Fibroblast of lung (primary cell): ENCODE measurements at regions not wholly inside any gene's neighbourhood (a gene's known extent, or its start where the extent isn't known, plus 50 kb on each side); places are given as distances from the start of the nearest gene placed in this dataset.

ENCODE experiments used
- DNase-seq, 2 donors: peaks; one replicate each; pipeline versions ENCODE4 v3.0.0 to v3.0.0-alpha.2; 2010; ENCODE audit warnings: low read depth in 2 of 2
- H2AFZ ChIP-seq: 2 replicates; pipeline ENCODE4 v1.5.1; 2012; ENCODE audit warnings: low read length, control low read depth, inconsistent platforms
- H3K27ac ChIP-seq: 2 replicates; pipeline ENCODE4 v1.5.1; 2011; ENCODE audit warnings: low read length, control low read depth; ENCODE audit not compliant: insufficient read depth
- H3K27me3 ChIP-seq: 2 replicates; pipeline ENCODE4 v1.5.1; 2011; ENCODE audit warnings: mild to moderate bottlenecking, low read length; ENCODE audit not compliant: control insufficient read depth, insufficient read depth
- H3K36me3 ChIP-seq: 2 replicates; pipeline ENCODE4 v1.5.1; 2011; ENCODE audit warnings: low read length; ENCODE audit not compliant: control insufficient read depth, insufficient read depth
- H3K4me1 ChIP-seq: 2 replicates; pipeline ENCODE4 v1.5.1; 2011; ENCODE audit warnings: low read length; ENCODE audit not compliant: control insufficient read depth, insufficient read depth; ENCODE audit errors: extremely low read depth
- H3K4me2 ChIP-seq: 2 replicates; pipeline ENCODE4 v1.5.1; 2011; ENCODE audit warnings: low read length, control low read depth; ENCODE audit not compliant: insufficient read depth; ENCODE audit errors: extremely low read depth
- H3K4me3 ChIP-seq, 4 experiments: fragments of 200-600 bp in 1 of 4; sonication (generic) in 1 of 4; replicated peaks in 1 of 4; 2 replicates each; pipeline ENCODE4 v1.5.1; 2011 to 2016; ENCODE audit warnings: low read length in 4 of 4, low read depth in 3 of 4, mild to moderate bottlenecking in 3 of 4, control low read depth in 2 of 4, inconsistent platforms in 1 of 4, mixed read lengths in 1 of 4; ENCODE audit not compliant: insufficient read depth in 1 of 4; ENCODE audit errors: control extremely low read depth in 1 of 4
- H3K79me2 ChIP-seq: 2 replicates; pipeline ENCODE4 v1.5.1; 2012; ENCODE audit warnings: mild to moderate bottlenecking, low read length, inconsistent platforms; ENCODE audit not compliant: control insufficient read depth, insufficient read depth
- H3K9ac ChIP-seq: 2 replicates; pipeline ENCODE4 v1.5.1; 2011; ENCODE audit warnings: mild to moderate bottlenecking, low read length, control low read depth; ENCODE audit not compliant: insufficient read depth
- H3K9me3 ChIP-seq: 2 replicates; pipeline ENCODE4 v1.5.1; 2012; ENCODE audit warnings: low read depth, low read length; ENCODE audit not compliant: control insufficient read depth, insufficient read depth
- H4K20me1 ChIP-seq: 2 replicates; pipeline ENCODE4 v1.5.1; 2011; ENCODE audit warnings: low read length; ENCODE audit not compliant: control insufficient read depth, insufficient read depth; ENCODE audit errors: extremely low read depth
- CTCF ChIP-seq, 2 donors: IDR thresholded peaks in 1 of 2; conservative IDR thresholded peaks in 1 of 2; 1 replicate in 1 of 2; 2 replicates in 1 of 2; pipeline ENCODE4 v1.5.1; 2011 to 2012; ENCODE audit warnings: low read length in 2 of 2, control low read depth in 1 of 2, inconsistent platforms in 1 of 2, low read depth in 1 of 2, mild to moderate bottlenecking in 1 of 2
- EZH2 ChIP-seq: IDR thresholded peaks from 2 replicates; pipeline ENCODE4 v1.5.1; 2012; ENCODE audit warnings: low read length, control low read depth, mild to moderate bottlenecking; ENCODE audit errors: missing control alignments

- Histone ChIP-seq H3K27ac (no peak overlapping the region), H2AFZ (no peak overlapping the region), H3K9me3 (no peaks in the 10 kb centered on the region), H3K4me1 (no peaks in the 10 kb centered on the region), H3K79me2 (no peaks in the 10 kb centered on the region), H3K27me3 (no peaks in the 10 kb centered on the region), H3K4me3 (no peak overlapping the region), H3K4me2 (no peak overlapping the region), H4K20me1 (no peaks in the 10 kb centered on the region), H3K36me3 (no peaks in the 10 kb centered on the region), H3K9ac (no peak overlapping the region)
- TF ChIP-seq EZH2, result no peak
- TF ChIP-seq CTCF (conservative IDR thresholded peaks at IDR 0.05 in 1 of 2, IDR thresholded peaks at IDR 0.05 in 1 of 2; ENCODE audit: low read depth in 1 of 2, low read length in 2 of 2), result no peak
- no peak for DNase-seq
Observed at GRCh38 chr1:239169276-239169675, 217.1 kb upstream of the CHRM3 start.

GRCh38 chr1:239164451-239165180 is 221.8 kb upstream of the CHRM3 start:
- no peak overlapping the region for H2AFZ ChIP-seq
- peak in 1 of 2 donors; percentile 4 for DNase-seq
- TF ChIP-seq EZH2 (no peak), CTCF (conservative IDR thresholded peaks at IDR 0.05 in 1 of 2, IDR thresholded peaks at IDR 0.05 in 1 of 2; ENCODE audit: low read depth in 1 of 2, low read length in 2 of 2) (no peak)
- no peaks in the 10 kb centered on the region for H3K9me3 ChIP-seq
- H4K20me1 ChIP-seq, result no peaks in the 10 kb centered on the region
- H3K36me3 ChIP-seq, result no peaks in the 10 kb centered on the region
- H3K9ac ChIP-seq, result no peak overlapping the region
- no peaks in the 10 kb centered on the region for H3K27me3 ChIP-seq
- H3K27ac ChIP-seq, result no peak overlapping the region
- H3K4me2 ChIP-seq, result no peak overlapping the region
- no peak overlapping the region for H3K4me3 ChIP-seq
- H3K4me1 ChIP-seq, result no peaks in the 10 kb centered on the region
- no peaks in the 10 kb centered on the region for H3K79me2 ChIP-seq

GRCh38 chr1:239155466-239156091 is 230.8 kb upstream of the CHRM3 start:
- no peak overlapping the region for H3K27ac ChIP-seq
- H3K9me3 ChIP-seq, result no peaks in the 10 kb centered on the region
- DNase-seq, result no peak
- H3K9ac ChIP-seq, result no peak overlapping the region
- no peak overlapping the region for H3K4me3 ChIP-seq
- H3K27me3 ChIP-seq, result no peaks in the 10 kb centered on the region
- H3K4me1 ChIP-seq, result no peaks in the 10 kb centered on the region
- no peak overlapping the region for H2AFZ ChIP-seq
- H4K20me1 ChIP-seq, result no peaks in the 10 kb centered on the region
- no peak overlapping the region for H3K4me2 ChIP-seq
- H3K79me2 ChIP-seq, result no peaks in the 10 kb centered on the region
- TF ChIP-seq EZH2, result no peak
- no peak for TF ChIP-seq CTCF (conservative IDR thresholded peaks at IDR 0.05 in 1 of 2, IDR thresholded peaks at IDR 0.05 in 1 of 2; ENCODE audit: low read depth in 1 of 2, low read length in 2 of 2)
- no peaks in the 10 kb centered on the region for H3K36me3 ChIP-seq
